Activated CD8-positive, alpha-beta T cell treated with anti-CD3 and anti-CD28 coated beads for 36 hours (primary cell): ENCODE measurements at regions not wholly inside any gene's neighbourhood (a gene's known extent, or its start where the extent isn't known, plus 50 kb on each side); places are given as distances from the start of the nearest gene placed in this dataset.

Source experiments
- ATAC-seq: fragments of 200-7000 bp; cut with Tn5 transposase; one replicate; pipeline ENCODE4 v1.10.0; 2021; ENCODE audit warnings: mild to moderate bottlenecking, moderate library complexity
- CTCF ChIA-PET: fragments of 350-600 bp; sonication (Branson Sonifier 250); formaldehyde crosslinking; loops from one replicate; lab custom pipeline; 2021; ENCODE audit warnings: antibody characterized with exemption; lab: Charles Lee
- POLR2A ChIA-PET: fragments of 350-600 bp; sonication (Branson Sonifier 250); formaldehyde crosslinking; loops from one replicate; lab custom pipeline; 2021; ENCODE audit warnings: antibody characterized with exemption; lab: Charles Lee
- DNase-seq: peaks from one replicate; pipeline ENCODE4 v3.0.0-alpha.2; 2020
- H3K27ac Mint-ChIP-seq: one replicate; pipeline ENCODE4 v1.8.0; 2021; ENCODE audit warnings: mild to moderate bottlenecking, mixed read lengths
- H3K27me3 Mint-ChIP-seq: one replicate; pipeline ENCODE4 v1.8.0; 2021; ENCODE audit warnings: mixed read lengths
- H3K36me3 Mint-ChIP-seq: one replicate; pipeline ENCODE4 v1.8.0; 2021; ENCODE audit warnings: low read depth, mixed read lengths
- H3K4me1 Mint-ChIP-seq: one replicate; pipeline ENCODE4 v1.8.0; 2021; ENCODE audit warnings: low read depth, mixed read lengths
- H3K4me3 Mint-ChIP-seq: one replicate; pipeline ENCODE4 v1.8.0; 2021; ENCODE audit warnings: mild to moderate bottlenecking, moderate library complexity, mixed read lengths
- H3K9me3 Mint-ChIP-seq: one replicate; pipeline ENCODE4 v1.8.0; 2021; ENCODE audit warnings: mixed read lengths
- intact Hi-C: fragments of 100-400 bp; cut with micrococcal nuclease; formaldehyde crosslinking; loops from one replicate; pipeline ENCODE4 v1.10.0; 2022
- TF ChIP-seq, protein P1 (sequence below): fragments of 200-600 bp; IDR thresholded peaks from one replicate; pipeline ENCODE4 v1.8.0; 2022; ENCODE audit warnings: antibody characterized with exemption, mild to moderate bottlenecking

DNA sequence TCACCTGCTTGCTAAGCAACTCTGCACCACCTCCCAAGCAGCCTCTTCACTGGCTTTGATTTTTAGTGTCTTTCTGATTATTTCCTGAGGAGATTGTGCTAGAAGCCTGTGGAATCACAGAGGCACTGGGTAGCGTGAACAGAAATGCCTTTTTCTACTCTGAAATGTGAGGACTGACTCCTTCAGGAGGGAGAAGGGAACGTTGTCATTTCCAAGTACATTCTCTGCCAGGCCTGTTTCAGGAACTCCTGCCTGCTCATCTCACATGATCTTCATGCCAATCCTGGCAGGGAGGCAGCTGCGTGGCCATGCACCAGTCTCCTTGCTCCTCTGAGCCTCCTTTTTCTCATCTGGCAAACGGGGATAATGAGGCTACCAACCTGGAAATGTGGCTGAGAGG lies 49.8 kb upstream of the PRDM11 start:
- no peaks in the 10 kb centered on the region for H3K9me3 Mint-ChIP-seq
- peaks cover 15% of the 10 kb centered on the region for H3K4me1 Mint-ChIP-seq
- peaks cover 7% of the 10 kb centered on the region for H3K27me3 Mint-ChIP-seq
- TF ChIP-seq, protein P1, sequence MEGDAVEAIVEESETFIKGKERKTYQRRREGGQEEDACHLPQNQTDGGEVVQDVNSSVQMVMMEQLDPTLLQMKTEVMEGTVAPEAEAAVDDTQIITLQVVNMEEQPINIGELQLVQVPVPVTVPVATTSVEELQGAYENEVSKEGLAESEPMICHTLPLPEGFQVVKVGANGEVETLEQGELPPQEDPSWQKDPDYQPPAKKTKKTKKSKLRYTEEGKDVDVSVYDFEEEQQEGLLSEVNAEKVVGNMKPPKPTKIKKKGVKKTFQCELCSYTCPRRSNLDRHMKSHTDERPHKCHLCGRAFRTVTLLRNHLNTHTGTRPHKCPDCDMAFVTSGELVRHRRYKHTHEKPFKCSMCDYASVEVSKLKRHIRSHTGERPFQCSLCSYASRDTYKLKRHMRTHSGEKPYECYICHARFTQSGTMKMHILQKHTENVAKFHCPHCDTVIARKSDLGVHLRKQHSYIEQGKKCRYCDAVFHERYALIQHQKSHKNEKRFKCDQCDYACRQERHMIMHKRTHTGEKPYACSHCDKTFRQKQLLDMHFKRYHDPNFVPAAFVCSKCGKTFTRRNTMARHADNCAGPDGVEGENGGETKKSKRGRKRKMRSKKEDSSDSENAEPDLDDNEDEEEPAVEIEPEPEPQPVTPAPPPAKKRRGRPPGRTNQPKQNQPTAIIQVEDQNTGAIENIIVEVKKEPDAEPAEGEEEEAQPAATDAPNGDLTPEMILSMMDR, result no peak
- H3K27ac Mint-ChIP-seq, result no peak overlapping the region
- H3K36me3 Mint-ChIP-seq, result no peaks in the 10 kb centered on the region
- ChIA-PET POLR2A (no interaction called here), CTCF (interaction anchor here (1.3 to 20.6 kb wide), 3 partner anchors 9 to 185 kb away, joined by 4 to 942 read pairs (median 14); no protein-coding TSS in a partner anchor)
- DNase-seq (no peak), ATAC-seq (no peak)
- H3K4me3 Mint-ChIP-seq, result no peak overlapping the region
- intact Hi-C loops, result no loop called here
